Liver (tissue), 8 donors: ENCODE measurements at regions not wholly inside any gene's neighbourhood (a gene's known extent, or its start where the extent isn't known, plus 50 kb on each side); places are given as distances from the start of the nearest gene placed in this dataset.

Source experiments
- DNase-seq: peaks from one replicate; pipeline ENCODE4 v3.0.0-alpha.2; 2017; ENCODE audit warnings: low spot score
- H3K27ac ChIP-seq, 2 donors: one replicate each; pipeline ENCODE4 v1.7.0; 2013; ENCODE audit warnings: inconsistent platforms in 2 of 2, low read length in 2 of 2, control low read depth in 1 of 2, low read depth in 1 of 2, mild to moderate bottlenecking in 1 of 2
- H3K27me3 ChIP-seq, 4 donors: one replicate each; pipeline versions ENCODE4 v1.6.1 to v1.7.0; 2013; ENCODE audit warnings: low read length in 3 of 4, inconsistent platforms in 1 of 4, mild to moderate bottlenecking in 1 of 4, moderate library complexity in 1 of 4; ENCODE audit not compliant: control insufficient read depth in 4 of 4, insufficient read depth in 4 of 4
- H3K36me3 ChIP-seq, 4 donors: one replicate each; pipeline versions ENCODE4 v1.6.1 to v1.7.0; 2013; ENCODE audit warnings: low read length in 3 of 4, mild to moderate bottlenecking in 3 of 4, low read depth in 1 of 4, moderate library complexity in 1 of 4; ENCODE audit not compliant: control insufficient read depth in 4 of 4, insufficient read depth in 3 of 4
- H3K4me1 ChIP-seq, 4 donors: one replicate each; pipeline versions ENCODE4 v1.6.1 to v1.7.0; 2013; ENCODE audit warnings: low read length in 3 of 4, mild to moderate bottlenecking in 3 of 4, moderate library complexity in 1 of 4; ENCODE audit not compliant: control insufficient read depth in 4 of 4, insufficient read depth in 4 of 4
- H3K4me3 ChIP-seq, 3 donors: one replicate each; pipeline versions ENCODE4 v1.6.1 to v1.7.0; 2013; ENCODE audit warnings: low read length in 3 of 3, control low read depth in 1 of 3, low read depth in 1 of 3, mild to moderate bottlenecking in 1 of 3
- H3K9ac ChIP-seq, 2 donors: one replicate each; pipeline ENCODE4 v1.7.0; 2013; ENCODE audit warnings: low read length in 2 of 2, mild to moderate bottlenecking in 2 of 2, moderate library complexity in 2 of 2, control low read depth in 1 of 2, low read depth in 1 of 2
- H3K9me3 ChIP-seq, 4 donors: one replicate each; pipeline versions ENCODE4 v1.6.1 to v1.7.0; 2013; ENCODE audit warnings: low read length in 3 of 4; ENCODE audit not compliant: control insufficient read depth in 4 of 4
- ATF3 ChIP-seq: IDR thresholded peaks from 2 replicates; pipeline ENCODE4 v1.6.1; 2016; ENCODE audit warnings: antibody characterized with exemption
- CTCF ChIP-seq: fragments of 150-350 bp; IDR thresholded peaks from 2 replicates; pipeline ENCODE4 v1.5.1; 2017; ENCODE audit warnings: improper control_type of control experiment, low read depth, low read length; ENCODE audit not compliant: missing input control
- EGR1 ChIP-seq, 2 donors: IDR thresholded peaks; 2 replicates each; pipeline ENCODE4 v1.6.1; 2016 to 2018; ENCODE audit warnings: antibody characterized with exemption in 2 of 2, low read depth in 2 of 2
- FOXA1 ChIP-seq: IDR thresholded peaks from 2 replicates; pipeline ENCODE4 v1.6.1; 2016; ENCODE audit warnings: antibody characterized with exemption
- FOXA2 ChIP-seq: IDR thresholded peaks from 2 replicates; pipeline ENCODE4 v1.6.1; 2016; ENCODE audit warnings: antibody characterized with exemption
- GABPA ChIP-seq, 2 donors: IDR thresholded peaks in 1 of 2; conservative IDR thresholded peaks in 1 of 2; 2 replicates each; pipeline ENCODE4 v1.6.1; 2016; ENCODE audit warnings: antibody characterized with exemption in 2 of 2, mild to moderate bottlenecking in 1 of 2, moderate library complexity in 1 of 2
- HNF4A ChIP-seq, 2 donors: conservative IDR thresholded peaks; 2 replicates each; pipeline ENCODE4 v1.6.1; 2016; ENCODE audit warnings: antibody characterized with exemption in 2 of 2, mild to moderate bottlenecking in 2 of 2
- HNF4G ChIP-seq: IDR thresholded peaks from 2 replicates; pipeline ENCODE4 v1.6.1; 2016; ENCODE audit warnings: antibody characterized with exemption
- JUND ChIP-seq, 2 donors: IDR thresholded peaks; 2 replicates each; pipeline ENCODE4 v1.6.1; 2016; ENCODE audit warnings: antibody characterized with exemption in 2 of 2
- MAX ChIP-seq: IDR thresholded peaks from 2 replicates; pipeline ENCODE4 v1.6.1; 2016; ENCODE audit warnings: antibody characterized with exemption
- NR2F2 ChIP-seq: IDR thresholded peaks from 2 replicates; pipeline ENCODE4 v1.6.1; 2016; ENCODE audit warnings: antibody characterized with exemption
- RAD21 ChIP-seq, 2 donors: IDR thresholded peaks; 2 replicates each; pipeline ENCODE4 v1.6.1; 2016; ENCODE audit warnings: antibody characterized with exemption in 2 of 2, mild to moderate bottlenecking in 2 of 2
- REST ChIP-seq: IDR thresholded peaks from 2 replicates; pipeline ENCODE4 v1.6.1; 2016; ENCODE audit warnings: antibody characterized with exemption, mild to moderate bottlenecking
- RXRA ChIP-seq, 2 donors: IDR thresholded peaks; 2 replicates each; pipeline ENCODE4 v1.6.1; 2017 to 2018; ENCODE audit warnings: antibody characterized with exemption in 2 of 2, mild to moderate bottlenecking in 1 of 2
- SP1 ChIP-seq: IDR thresholded peaks from 2 replicates; pipeline ENCODE4 v1.6.1; 2018; ENCODE audit warnings: antibody characterized with exemption, mild to moderate bottlenecking
- TAF1 ChIP-seq: conservative IDR thresholded peaks from 2 replicates; pipeline ENCODE4 v1.6.1; 2016; ENCODE audit warnings: antibody characterized with exemption, mild to moderate bottlenecking
- YY1 ChIP-seq: IDR thresholded peaks from 2 replicates; pipeline ENCODE4 v1.6.1; 2016; ENCODE audit warnings: antibody characterized with exemption, mild to moderate bottlenecking
- ZBTB33 ChIP-seq: IDR thresholded peaks from 2 replicates; pipeline ENCODE4 v1.6.1; 2016; ENCODE audit warnings: antibody characterized with exemption
- WGBS: extraction: QIAGEN DNeasy Blood & Tissue Kit; methylation state at CpG from one replicate; pipeline ENCODE4 v1.1.7; 2013; 5-methylcytosine and 5-hydroxymethylcytosine counted together
- donor health status: healthy.
- donor health status: healthy.
- donor health status: healthy.
- donor health status: healthy.
- donor health status: healthy.

GRCh38 chr13:26962671-26963070, 202.1 kb upstream of the GPR12 start (continued):
- TF ChIP-seq EGR1 (IDR thresholded peaks at IDR 0.05; ENCODE audit: low read depth in 2 of 2) (no peak), FOXA2 (no peak), YY1 (no peak), ZBTB33 (no peak), NR2F2 (no peak), SP1 (no peak)

GRCh38 chr13:26961890-26962615, 201.5 kb upstream of the GPR12 start:
- no peak overlapping the region for H3K4me3 ChIP-seq
- no peaks in the 10 kb centered on the region for H3K36me3 ChIP-seq
- 36% methylated on average over 17 of the region's 17 CpGs for WGBS
- H3K4me1 ChIP-seq = peaks cover 9 to 40% (median 19%) of the 10 kb centered on the region in 4 donors
- H3K9ac ChIP-seq = no peak overlapping the region
- no peaks in the 10 kb centered on the region for H3K9me3 ChIP-seq
- H3K27ac ChIP-seq = peak overlapping the region; percentile 56 to 65
- peak in 1 of 2 donors; percentile 59 for TF ChIP-seq EGR1 (IDR thresholded peaks at IDR 0.05; ENCODE audit: low read depth in 2 of 2)
- no peak for TF ChIP-seq HNF4G
- no peak for TF ChIP-seq NR2F2
- peak; percentile 90 for TF ChIP-seq MAX
- peak; percentile 40 to 77 for TF ChIP-seq HNF4A (conservative IDR thresholded peaks at IDR 0.05)
- peak; percentile 44 for TF ChIP-seq ATF3
- TF ChIP-seq FOXA1 = no peak
- TF ChIP-seq GABPA (IDR thresholded peaks at IDR 0.05 in 1 of 2, conservative IDR thresholded peaks at IDR 0.05 in 1 of 2) = no peak
- peak; percentile 31 to 68 for TF ChIP-seq JUND (IDR thresholded peaks at IDR 0.05)
- TF ChIP-seq SP1 = peak; percentile 71
- no peak for TF ChIP-seq TAF1
- peak; percentile 61 to 88 for TF ChIP-seq RXRA (IDR thresholded peaks at IDR 0.05)
- TF ChIP-seq ZBTB33 = no peak
- peak; percentile 16 to 19 for TF ChIP-seq RAD21 (IDR thresholded peaks at IDR 0.05)
- TF ChIP-seq CTCF = no peak
- no peak for TF ChIP-seq FOXA2
- TF ChIP-seq REST = peak; percentile 74
- TF ChIP-seq YY1 = peak; percentile 64
- H3K27me3 ChIP-seq = no peaks in the 10 kb centered on the region
- DNase-seq = peak; percentile 64
